Ovary (tissue), 7 donors: ENCODE measurements at regions not wholly inside any gene's neighbourhood (a gene's known extent, or its start where the extent isn't known, plus 50 kb on each side); places are given as distances from the start of the nearest gene placed in this dataset. TPM values are rescaled to one million over a fixed set of nuclear protein-coding genes. Genes with fewer than 3 reads are reported as not detected.

Experiments used
- DNase-seq, 5 donors: peaks; one replicate each; pipeline ENCODE4 v3.0.0-alpha.2; 2019 to 2020
- H3K27ac ChIP-seq, 2 donors: fragments of 200-600 bp; one replicate each; pipeline versions ENCODE4 v1.5.1 to v1.8.0; 2019 to 2022
- H3K27me3 ChIP-seq: fragments of 200-600 bp; one replicate; pipeline ENCODE4 v1.8.0; 2022
- H3K36me3 ChIP-seq: fragments of 200-600 bp; sonication (generic); one replicate; pipeline ENCODE4 v1.5.1; 2019
- H3K4me1 ChIP-seq: one replicate; pipeline ENCODE4 v1.8.1; 2013; ENCODE audit warnings: mild to moderate bottlenecking, moderate library complexity; ENCODE audit not compliant: insufficient read depth
- H3K4me3 ChIP-seq: fragments of 200-600 bp; sonication (generic); one replicate; pipeline ENCODE4 v1.5.1; 2017
- H3K9me3 ChIP-seq, 2 donors: fragments of 200-600 bp in 1 of 2; sonication (generic) in 1 of 2; one replicate each; pipeline versions ENCODE4 v1.5.1 to v1.8.1; 2013 to 2019; ENCODE audit warnings: mild to moderate bottlenecking in 1 of 2, moderate library complexity in 1 of 2
- CTCF ChIP-seq, 3 donors: fragments of 450-650 bp in 2 of 3; fragments of 200-600 bp in 1 of 3; IDR thresholded peaks; one replicate each; pipeline versions ENCODE4 v1.5.1 to v1.8.0; 2016 to 2022; ENCODE audit warnings: antibody characterized with exemption in 3 of 3, mild to moderate bottlenecking in 1 of 3
- EP300 ChIP-seq: sonication (generic); formaldehyde crosslinking; IDR thresholded peaks from one replicate; pipeline ENCODE4 v1.6.1; 2017; ENCODE audit warnings: antibody characterized with exemption
- POLR2A ChIP-seq: fragments of 450-650 bp; IDR thresholded peaks from one replicate; pipeline ENCODE4 v1.6.1; 2017; ENCODE audit warnings: antibody characterized with exemption, mild to moderate bottlenecking, moderate library complexity
- WGBS, 3 donors: extraction: QIAGEN DNeasy Blood & Tissue Kit in 1 of 3; methylation state at CpG; one replicate each; pipeline versions ENCODE4 v1.1.5 to v1.1.7; 2013 to 2017; 5-methylcytosine and 5-hydroxymethylcytosine counted together
- intact Hi-C, 4 donors: fragments of 100-400 bp; cut with DNase I; formaldehyde crosslinking; loops; one replicate each; pipeline versions ENCODE4 v1.11.0 to v1.15.1; 2022 to 2023
- microRNA counts: library from miRNA; unstranded; fragments of <30 nt; microRNA quantifications from one replicate; lab custom pipeline; 2016
- microRNA-seq, 3 donors: library from miRNA; unstranded; fragments of <30 nt; microRNA quantifications; one replicate each; pipeline versions ENCODE4 to v1.2.0, GENCODE V29; 2019 to 2020
- small RNA-seq: library from RNA; depleted of rRNA; stranded (forward); fragments of <200 nt; gene quantifications from one replicate; pipeline ENCODE3, GENCODE V24; 2016
- donor health status: DM: no; HTN: no; CAD: no; lungs with moderate emphysema.
- donor health status: DM: no; HTN: no; CAD: no.
- donor health status: Bipolar disorder and iron deficiency.
- donor health status: DM: no; HTN: no; CAD: no.
- donor health status: DM: yes; HTN: yes; CAD: no.

- no peaks in the 10 kb centered on the region for H3K9me3 ChIP-seq
- no peak overlapping the region for H3K4me3 ChIP-seq
- 36 to 61% (median 43%) methylated on average over 2 of the region's 2 CpGs for WGBS, 3 donors
- H3K4me1 ChIP-seq: no peaks in the 10 kb centered on the region
- intact Hi-C loops: no loop called here
- no peaks in the 10 kb centered on the region for H3K27me3 ChIP-seq
- H3K36me3 ChIP-seq: no peaks in the 10 kb centered on the region
- H3K27ac ChIP-seq: no peak overlapping the region
- DNase-seq: no peak
- TF ChIP-seq POLR2A (no peak), EP300 (no peak), CTCF (IDR thresholded peaks at IDR 0.05) (no peak)
These were observed 51.6 kb upstream of the POU3F2 start for GRCh38 chr6:98782772-98783171.

- no peak overlapping the region for H3K4me3 ChIP-seq
- WGBS, 3 donors: 65 to 75% (median 73%) methylated on average over 2 of the region's 2 CpGs
- no peaks in the 10 kb centered on the region for H3K9me3 ChIP-seq
- H3K4me1 ChIP-seq: no peaks in the 10 kb centered on the region
- H3K36me3 ChIP-seq: no peaks in the 10 kb centered on the region
- TF ChIP-seq POLR2A (no peak), CTCF (IDR thresholded peaks at IDR 0.05) (no peak), EP300 (no peak)
- intact Hi-C loops: no loop called here
- DNase-seq: no peak
- H3K27me3 ChIP-seq: no peaks in the 10 kb centered on the region
- no peak overlapping the region for H3K27ac ChIP-seq
These were observed 50.8 kb upstream of the POU3F2 start for GRCh38 chr6:98783578-98783977.

MicroRNA genes in the stretch of these regions (microRNA counts, 767-probe panel; counts per million panel counts)
- 530 counts per million, percentile 78 among the panel's probes with 10 or more counts for microRNA hsa-miR-2113 (lab: Ali Mortazavi, UCI)

Small RNA genes in the stretch of these regions (microRNA-seq; reads per million reads assigned to microRNA genes)
- 0 reads per million in 3 donors for gene MIR2113

Small RNA genes in the stretch of these regions (small RNA-seq; reads per million reads assigned to genes)
- gene AL589826.1 (not detected), gene MIR2113 (not detected)
